HG02623 (cell line): ENCODE measurements at regions not wholly inside any gene's neighbourhood (a gene's known extent, or its start where the extent isn't known, plus 50 kb on each side); places are given as distances from the start of the nearest gene placed in this dataset.

Experiments used
- ATAC-seq: cut with Tn5 transposase; IDR thresholded peaks from one replicate; pipeline ENCODE4 v1.9.1; 2021; ENCODE audit warnings: moderate library complexity; ENCODE audit not compliant: unreplicated experiment

- no peak for ATAC-seq
Observed at GRCh38 chr3:18008706-18009368, 266.4 kb upstream of the TBC1D5 start.

- no peak for ATAC-seq
Observed at GRCh38 chr3:18007980-18008379, 265.5 kb upstream of the TBC1D5 start.

DNA sequence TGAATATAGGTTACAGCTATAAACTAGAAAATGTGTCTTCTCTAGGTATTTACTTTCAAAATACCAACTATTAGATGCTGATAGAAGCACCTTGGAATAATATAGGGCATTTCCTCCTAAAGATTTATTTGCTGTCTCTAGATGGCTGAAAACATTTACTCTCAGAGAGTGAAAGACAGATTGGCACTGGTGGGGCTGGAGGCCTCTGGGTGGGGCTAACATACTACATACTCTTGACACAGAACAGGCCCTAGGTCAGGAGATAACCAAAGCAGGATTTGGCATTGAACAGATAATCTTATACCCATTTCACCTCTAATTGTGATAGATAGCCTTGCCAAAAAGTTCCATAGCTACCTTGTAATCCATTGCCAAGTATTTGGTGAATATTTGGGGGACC, 253.3 kb upstream of the TBC1D5 start:
- ATAC-seq = no peak

DNA sequence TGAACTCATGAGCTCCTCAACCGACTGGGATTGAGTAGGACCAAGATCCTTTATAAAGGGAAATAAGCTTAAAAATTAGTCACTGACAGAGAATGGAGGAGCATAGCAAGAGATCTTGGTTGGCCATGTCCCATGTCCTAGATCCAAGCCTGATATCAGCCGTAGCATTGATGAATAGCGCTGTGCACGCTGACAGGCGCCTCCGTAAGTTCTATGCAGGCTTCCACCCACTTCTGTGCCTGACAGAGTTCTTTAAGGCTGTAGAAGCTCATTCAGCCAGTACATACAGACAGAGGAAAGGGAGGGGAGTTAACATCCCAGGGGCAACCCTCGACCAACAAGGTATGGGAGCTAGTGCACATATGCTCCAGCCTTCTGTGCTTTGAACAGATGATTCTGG, 251.7 kb upstream of the TBC1D5 start:
- no peak for ATAC-seq

DNA sequence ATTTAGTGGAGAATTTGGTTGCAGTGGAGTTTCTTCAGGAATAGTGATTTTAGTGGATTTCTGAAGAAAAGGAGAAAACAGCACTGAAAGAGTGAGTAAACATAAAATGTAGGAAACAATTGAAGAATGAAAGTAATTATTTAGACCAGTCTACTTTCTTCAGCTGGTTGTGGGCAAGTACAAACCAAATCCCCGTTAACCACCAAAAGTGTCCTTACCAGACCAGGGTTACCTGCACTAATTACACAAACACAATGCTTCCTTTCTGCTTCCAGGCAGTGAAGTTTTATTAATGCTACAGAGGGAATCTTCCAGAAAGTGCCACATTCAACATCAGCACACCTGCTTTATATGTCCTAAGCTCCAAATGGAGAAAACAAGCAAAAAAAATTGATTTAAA, 248.0 kb upstream of the TBC1D5 start:
- ATAC-seq = no peak

GRCh38 chr3:17986348-17986816, 244.0 kb upstream of the TBC1D5 start:
- ATAC-seq = no peak

DNA sequence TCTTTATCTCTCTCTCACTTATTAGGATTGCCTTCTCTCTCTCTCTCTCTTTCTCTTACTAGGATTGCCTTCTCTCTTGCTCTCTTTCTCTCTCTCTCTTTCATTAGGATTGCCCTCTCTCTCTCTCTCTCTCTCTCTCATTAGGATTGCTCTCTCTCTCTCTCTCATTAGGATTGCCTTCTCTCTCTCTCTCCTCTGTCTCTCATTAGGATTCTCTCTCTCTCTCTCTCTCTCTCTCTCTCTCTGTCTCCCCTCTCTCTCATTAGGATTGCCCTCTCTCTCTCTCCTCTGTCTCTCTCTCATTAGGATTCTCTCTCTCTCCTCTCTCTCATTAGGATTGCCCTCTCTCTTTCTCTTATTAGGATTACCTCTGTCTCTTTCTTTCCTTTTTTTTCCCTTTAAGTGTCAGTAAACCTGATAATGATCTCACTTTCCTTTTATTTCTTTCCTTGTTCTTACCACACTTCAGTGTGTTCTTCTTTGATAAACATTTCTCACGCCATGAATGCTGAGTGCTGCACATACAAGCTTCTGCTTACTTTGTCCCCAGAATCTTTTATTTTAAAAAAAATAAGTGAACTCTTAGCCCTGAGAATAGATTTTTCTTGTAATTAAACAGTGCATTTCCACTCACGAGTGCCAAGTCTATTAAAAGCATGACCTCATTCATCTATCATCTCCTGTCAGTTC, 243.4 kb upstream of the TBC1D5 start:
- no peak for ATAC-seq

DNA sequence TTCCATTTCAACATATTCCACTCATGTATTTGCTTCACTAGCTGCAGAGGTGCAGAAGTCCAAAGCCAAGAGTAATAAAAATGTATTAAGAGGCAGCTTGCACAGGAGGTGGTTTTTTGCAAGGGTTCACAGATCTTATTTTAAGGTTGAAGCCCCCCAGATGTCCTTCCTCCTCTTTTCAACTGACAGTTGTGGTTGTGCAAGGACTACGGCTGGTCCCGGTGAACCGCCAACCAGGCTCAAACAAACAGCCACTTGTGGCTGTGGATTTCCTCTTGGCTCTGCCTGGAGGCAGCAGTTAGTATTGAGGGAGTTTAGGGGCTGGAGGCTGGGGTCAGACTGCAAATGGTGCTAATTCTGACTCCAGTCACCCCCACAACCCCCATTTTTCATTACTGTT, 240.7 kb upstream of the TBC1D5 start:
- no peak for ATAC-seq

DNA sequence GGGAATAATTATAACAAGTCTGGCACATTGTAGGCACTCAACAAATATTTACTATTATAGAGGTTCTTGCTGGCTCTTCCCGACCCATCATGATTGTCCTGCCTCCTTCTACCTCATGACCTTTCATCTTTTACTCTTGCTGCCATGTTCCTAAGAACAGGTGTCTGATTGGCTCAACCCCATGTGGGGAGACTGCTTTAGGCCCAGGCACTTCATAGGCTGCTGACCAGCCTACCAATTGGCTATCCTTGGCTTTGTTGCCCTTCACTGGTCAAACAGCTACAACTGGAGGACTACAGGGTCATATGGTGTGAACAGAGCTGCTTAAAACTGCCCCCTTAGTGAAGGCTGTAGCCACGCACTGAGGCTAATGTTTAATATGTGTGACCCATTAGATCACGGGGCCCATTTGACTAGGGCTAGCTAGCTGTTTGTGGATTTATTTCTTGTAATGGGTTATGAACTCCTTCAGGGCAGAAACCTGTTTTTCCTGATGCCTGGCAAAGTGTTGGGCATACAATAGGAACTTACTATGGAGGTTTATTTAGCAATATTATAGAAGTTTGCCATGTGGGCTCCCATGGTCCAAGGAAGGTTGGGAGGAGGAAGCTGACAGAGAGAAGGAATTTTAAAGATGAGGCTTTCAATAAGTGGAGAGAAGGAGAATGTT, 239.9 kb upstream of the TBC1D5 start:
- ATAC-seq = no peak

- ATAC-seq = no peak
Observed at GRCh38 chr3:17980863-17981262, 238.4 kb upstream of the TBC1D5 start.

GRCh38 chr3:17979911-17980310, 237.5 kb upstream of the TBC1D5 start:
- no peak for ATAC-seq

DNA sequence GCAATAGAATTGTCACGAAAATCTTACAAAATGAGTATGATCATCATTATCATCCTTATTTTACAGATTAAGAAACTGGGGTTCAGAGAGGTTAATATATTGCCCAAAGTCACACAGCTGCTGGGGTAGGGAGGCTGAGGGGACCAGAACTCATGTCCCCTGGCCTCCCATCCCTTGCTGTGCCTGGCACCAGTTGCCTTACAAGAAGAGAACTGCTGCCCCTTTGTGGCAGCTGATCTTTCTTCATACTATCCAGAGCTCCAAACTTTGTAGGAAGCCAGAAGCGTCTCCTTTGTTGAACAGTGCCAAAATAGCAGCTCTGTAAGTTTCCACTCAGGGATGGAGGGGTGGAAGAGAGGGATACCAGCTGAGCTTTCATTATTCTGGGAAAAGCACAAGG, 236.8 kb upstream of the TBC1D5 start:
- ATAC-seq = no peak

GRCh38 chr3:17974206-17974841, 231.9 kb upstream of the TBC1D5 start:
- no peak for ATAC-seq

GRCh38 chr3:17972959-17973906, 230.8 kb upstream of the TBC1D5 start:
- ATAC-seq = no peak

GRCh38 chr3:17972476-17972875, 230.0 kb upstream of the TBC1D5 start:
- no peak for ATAC-seq

DNA sequence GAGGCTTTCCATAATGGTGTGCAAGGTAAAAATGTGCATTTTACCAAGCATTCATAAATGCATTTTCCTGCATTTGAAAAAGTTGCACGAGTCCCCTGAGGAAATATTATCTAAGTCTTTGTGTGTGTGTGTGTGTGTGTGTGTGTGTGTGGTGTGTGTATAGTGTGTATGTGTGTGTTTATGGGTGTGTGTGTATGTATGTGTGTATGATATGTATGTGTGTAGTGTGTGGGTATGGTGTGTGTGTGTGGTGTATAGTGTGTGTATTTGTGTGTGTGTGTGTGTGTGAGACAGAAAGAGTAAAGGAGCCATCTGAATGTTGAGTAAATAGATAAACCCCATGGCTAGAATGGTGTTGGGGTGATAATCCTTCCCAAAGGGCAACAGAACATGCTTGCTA, 229.6 kb upstream of the TBC1D5 start:
- no peak for ATAC-seq

- no peak for ATAC-seq
Observed at GRCh38 chr3:17969985-17970568, 227.6 kb upstream of the TBC1D5 start.

GRCh38 chr3:17969244-17969643, 226.8 kb upstream of the TBC1D5 start:
- no peak for ATAC-seq

- no peak for ATAC-seq
Observed at GRCh38 chr3:17967953-17968607, 225.6 kb upstream of the TBC1D5 start.

- no peak for ATAC-seq
Observed at GRCh38 chr3:17967111-17967510, 224.7 kb upstream of the TBC1D5 start.
